NCI-H1092 (cell line): ENCODE measurements at regions not wholly inside any gene's neighbourhood (a gene's known extent, or its start where the extent isn't known, plus 50 kb on each side); places are given as distances from the start of the nearest gene placed in this dataset.
"Not testable (repeated sequence)": the region's sequence is repeated elsewhere in the genome, so short reads cannot be mapped to it uniquely, and the experiment has no call there.

ENCODE experiments used
- DNase-seq: peaks from one replicate; lab custom pipeline; 2025; lab: John Stamatoyannopoulos, UW

DNA sequence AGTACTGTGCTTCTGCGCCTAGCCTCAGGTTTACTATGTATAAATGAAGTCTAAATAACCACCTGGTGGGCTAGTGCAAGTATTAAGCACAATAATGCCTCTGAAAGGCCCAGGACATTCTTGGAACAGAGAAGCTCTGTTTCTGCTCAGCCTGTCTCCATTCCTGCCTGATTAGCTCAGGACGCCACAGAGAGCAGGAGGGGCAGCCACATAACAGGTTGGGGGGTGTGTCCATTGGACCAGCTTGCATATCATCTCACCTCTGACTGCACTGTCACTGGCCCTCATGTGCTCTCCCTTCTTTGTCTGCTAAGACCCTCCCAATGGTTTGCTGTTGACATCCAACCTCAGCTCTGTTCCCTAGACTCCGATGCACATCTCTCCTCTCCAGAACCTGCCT is 52.8 kb upstream of the IKZF1 start:
- no peak for DNase-seq

DNA sequence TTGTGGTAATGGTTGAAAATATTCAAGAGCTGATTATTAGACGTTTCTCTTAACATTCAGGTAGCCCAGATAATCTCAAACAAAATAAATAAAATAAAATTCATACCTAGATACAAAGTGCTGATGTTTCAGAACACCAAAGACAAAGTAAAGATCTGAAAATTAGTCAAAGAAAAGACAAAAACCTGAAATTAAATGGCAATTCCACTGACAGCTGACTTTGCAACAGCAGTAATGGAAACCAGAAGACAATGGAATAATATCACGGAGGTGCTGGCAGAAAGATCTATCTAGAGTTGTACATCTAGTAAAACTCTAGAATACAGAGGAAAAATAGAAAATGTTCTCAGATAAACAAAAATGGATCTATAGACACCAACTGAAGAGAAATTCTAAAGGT is 58.0 kb upstream of the IKZF1 start:
- DNase-seq, result no peak

DNA sequence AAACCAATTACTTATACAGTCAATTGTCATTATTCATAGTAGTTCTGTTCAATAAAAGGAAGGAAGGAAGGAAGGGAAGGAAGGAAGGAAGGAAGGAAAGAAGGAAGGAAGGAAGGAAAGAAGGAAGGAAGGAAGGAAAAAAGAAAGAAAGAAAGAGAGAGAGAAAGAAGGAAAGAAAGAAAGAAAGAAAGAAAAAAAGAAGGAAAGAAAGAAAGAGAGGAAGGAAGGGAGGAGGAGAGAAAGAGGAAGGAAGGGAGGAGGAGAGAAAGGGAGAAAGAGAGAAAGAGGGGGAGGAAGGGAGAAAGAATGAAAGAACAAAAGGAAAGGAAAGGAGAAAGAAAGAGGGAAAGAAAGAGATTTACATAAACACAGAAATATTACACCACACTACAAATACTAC is 62.4 kb upstream of the IKZF1 start:
- not testable (repeated sequence) for DNase-seq

DNA sequence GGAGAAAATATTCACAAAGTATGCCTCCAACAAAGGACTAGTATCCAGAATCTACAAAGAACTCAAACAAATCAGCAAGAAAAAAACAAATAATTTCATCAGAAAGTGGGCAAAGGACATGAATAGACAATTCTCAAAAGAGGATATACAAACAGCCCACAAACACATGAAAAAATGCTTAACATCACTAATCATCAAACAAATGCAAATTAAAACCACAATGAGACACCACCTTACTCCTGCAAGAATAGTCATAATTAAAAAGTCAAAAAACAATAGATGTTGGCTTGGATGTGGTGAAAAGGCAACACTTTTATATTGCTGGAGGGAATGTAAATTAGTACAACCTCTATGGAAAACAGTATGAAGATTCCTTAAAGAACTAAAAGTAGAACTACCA is 63.8 kb upstream of the IKZF1 start:
- DNase-seq, result not testable (repeated sequence)

DNA sequence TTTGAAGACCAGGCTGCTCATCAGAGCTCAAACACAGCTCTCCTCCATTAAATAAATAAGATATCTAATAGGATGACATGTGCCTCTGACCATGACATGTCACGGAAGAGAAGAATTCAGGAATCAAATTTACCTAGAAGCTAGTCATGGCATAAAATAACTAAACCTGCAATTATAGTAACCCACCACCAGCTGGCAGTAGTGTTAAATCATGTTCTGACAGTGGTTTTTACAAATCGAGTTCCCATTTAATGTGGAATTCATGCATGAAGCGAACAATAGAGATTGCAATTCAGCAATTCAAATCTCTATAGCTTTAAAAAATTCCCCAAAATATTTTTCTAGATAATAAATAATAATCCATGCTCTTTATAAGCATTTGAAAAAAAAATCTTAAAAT is 74.6 kb upstream of the IKZF1 start:
- DNase-seq, result no peak

DNA sequence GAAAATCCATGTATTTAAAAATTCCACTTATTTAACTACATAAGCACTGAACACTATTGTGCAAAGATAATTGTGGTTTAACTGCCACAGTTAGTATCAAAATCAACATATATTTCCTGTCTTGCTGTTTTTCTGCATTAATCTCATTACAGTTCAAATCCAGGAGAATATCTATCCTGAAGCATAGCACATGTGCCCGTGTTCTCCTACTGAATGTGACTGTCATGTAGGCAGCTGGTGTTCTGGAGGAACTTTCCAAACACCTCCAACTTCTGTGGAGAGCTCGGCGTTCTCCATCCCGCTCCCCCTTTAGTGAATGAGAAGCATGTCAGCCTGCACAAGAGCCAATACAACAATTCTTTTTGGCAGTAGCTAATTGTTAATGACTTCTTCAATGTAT is 76.4 kb upstream of the IKZF1 start:
- no peak for DNase-seq

DNA sequence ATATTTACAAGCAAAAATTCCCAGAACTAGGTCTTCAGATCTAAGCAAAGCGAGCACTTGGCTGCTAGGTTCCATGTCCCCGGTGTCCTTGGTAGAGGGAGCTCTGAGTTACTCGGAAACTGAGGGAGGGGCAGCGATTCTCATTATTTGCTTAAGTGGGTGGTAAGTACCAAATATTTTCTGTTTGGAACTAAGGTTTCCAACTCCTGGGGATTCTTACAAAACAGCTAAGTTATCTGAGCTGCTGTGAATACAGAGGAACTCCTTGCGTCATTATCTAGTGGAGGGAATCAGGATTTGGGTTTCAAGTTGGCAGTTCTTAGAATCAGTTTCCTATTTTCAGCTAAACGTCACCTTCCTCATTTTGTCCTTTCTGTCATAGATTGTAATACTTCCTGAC is 76.8 kb upstream of the IKZF1 start:
- no peak for DNase-seq

DNA sequence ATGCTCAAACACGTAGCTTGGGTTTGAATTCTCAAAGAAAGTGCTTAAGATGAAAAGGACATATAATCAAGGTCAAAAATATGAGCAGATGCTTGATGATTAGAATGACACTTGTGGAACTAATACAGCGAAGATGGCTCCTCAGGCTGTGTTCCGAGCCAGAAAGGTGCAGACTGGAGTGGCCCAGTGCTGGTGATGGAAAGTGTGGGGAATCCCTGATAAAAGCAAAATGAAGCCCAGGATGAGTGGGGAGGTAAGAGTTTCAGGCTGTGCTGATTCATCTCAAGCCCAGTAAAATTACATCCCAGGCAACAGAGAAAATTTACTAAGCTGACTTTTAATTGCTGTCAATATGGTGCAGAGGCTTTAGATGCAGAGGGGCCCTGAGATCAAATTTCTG is 77.8 kb upstream of the IKZF1 start:
- no peak for DNase-seq

DNA sequence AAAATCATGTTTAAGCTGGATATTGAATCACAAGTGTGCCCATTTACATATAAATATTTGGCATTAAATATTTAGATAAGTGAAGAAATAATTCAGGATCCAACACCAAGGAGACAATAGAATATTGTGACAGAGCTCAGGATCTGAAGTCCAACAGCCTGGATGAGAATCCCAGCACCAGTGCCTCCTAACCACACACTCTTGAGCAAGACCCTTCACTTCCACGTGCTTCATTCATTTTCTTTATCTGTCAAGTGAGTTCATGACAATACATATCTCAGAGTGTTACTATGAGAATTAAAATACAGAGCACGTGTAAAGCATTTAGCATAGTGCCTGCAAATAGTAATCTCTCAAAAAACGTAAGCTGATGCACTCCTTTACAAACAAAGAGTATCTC is 78.4 kb upstream of the IKZF1 start:
- no peak for DNase-seq

DNA sequence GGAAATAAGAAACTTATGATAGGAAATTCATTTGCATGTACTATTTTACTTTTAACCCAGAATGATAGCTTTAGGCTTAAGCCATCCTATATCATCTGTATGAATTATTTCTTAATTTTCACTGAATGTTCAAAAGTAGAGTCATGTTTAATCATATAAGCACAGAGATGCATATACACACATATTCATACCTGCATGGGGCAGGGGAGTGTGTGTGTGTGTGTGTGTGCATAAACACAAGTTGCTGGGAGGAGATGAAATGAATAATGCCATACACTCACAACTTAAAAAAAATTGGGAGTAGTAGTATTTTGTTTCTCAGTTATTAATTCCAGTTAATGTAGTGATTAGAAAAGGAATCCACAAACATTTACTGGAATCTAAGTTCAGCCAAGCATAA is 83.1 kb upstream of the IKZF1 start:
- DNase-seq, result no peak

DNA sequence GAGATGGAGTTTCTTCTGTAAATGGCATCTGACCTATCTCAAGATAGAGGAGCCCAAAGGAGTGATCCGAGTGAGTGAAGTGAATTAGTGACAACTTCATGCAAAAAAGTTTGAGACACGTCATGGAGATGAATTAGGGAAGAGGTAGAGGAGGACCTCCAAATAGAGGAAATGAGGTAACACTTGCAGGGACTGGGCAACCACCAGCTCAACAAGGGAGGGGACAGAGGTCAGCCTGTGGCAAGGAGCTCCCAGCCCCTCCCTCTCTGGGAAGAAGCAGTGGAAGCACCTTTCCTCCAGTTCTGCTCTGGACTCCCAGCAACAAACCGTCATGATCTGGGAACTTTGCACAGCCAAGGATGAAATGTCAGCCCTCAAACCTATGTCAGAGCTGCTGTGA is 83.5 kb upstream of the IKZF1 start:
- DNase-seq, result no peak

DNA sequence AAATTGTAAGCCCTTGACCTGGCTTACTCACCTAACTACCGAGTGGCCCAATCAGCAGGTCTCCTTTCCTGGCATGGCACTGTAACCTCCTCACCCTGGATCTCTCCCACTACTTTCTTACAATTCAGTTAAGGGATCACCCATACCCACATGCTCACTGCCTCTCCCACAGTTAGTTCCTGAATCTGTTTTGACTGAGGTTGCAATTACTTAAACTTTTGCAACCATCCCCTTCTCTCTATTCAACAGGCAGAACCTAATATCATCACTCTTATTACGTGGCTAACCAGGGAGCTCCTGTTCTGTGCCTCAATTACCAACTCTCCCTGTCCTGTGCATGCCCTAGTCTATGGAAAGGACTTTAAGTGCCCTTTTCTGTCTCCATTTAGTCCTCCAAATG is 84.2 kb upstream of the IKZF1 start:
- DNase-seq, result no peak

DNA sequence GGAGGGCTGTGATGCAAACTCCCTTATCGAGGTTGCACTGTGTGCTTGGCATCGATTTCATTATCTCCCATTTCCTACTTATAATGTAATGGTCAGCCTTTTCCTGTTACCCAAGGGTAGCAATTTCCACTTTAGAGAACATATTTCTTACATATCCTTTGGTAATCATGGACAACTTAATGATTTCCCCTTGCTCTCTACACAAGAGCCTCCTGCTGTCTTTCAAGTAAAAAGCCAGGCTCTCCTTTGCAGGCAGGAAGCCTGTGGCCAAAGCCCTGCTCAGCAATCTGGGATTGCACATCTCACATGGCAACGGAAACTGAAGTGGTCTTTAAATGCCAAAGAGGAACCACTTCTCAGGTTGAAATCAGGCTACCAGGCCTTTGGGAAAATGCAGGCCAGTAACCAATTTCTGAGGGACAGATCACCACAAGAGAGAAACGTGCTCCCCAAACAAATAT is 86.7 kb upstream of the IKZF1 start:
- no peak for DNase-seq

DNA sequence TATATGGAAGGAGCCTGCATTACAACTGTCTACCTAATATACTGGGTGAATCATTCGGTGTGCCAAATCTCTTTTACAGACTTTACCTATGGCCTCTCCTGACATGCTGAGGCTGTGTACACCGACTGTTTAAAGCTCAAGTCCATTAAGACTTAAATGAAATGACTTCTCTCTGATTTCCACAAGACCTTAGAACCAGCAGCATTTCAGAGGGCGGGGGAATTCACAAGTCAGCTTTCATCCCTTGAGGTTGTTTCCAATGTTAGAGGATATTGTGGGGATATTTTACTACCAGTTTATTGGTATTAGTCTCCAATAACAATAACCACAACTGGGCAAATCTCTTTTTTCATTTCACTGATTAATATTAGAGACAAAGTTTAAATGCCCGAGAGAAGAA is 87.1 kb upstream of the IKZF1 start:
- no peak for DNase-seq

DNA sequence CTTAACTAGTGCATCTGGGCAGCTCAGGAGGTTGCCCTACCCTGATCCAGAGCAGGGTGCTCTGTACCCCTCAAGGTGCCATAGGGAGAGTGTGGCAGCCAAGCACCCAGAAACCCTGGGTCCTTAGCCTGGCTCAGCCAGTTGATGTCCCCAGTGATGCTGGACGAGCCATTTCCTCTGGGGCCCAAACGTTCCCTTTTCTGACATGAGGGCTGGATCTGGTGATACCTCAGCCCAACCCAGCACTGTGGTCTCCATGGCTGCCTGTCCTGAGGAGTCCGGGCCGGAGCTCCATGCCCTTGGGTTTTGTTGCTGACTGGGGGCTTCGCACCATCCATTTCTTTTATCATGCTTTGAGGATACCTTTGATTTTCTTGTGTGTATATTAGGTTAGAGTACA is 87.9 kb upstream of the IKZF1 start:
- no peak for DNase-seq

DNA sequence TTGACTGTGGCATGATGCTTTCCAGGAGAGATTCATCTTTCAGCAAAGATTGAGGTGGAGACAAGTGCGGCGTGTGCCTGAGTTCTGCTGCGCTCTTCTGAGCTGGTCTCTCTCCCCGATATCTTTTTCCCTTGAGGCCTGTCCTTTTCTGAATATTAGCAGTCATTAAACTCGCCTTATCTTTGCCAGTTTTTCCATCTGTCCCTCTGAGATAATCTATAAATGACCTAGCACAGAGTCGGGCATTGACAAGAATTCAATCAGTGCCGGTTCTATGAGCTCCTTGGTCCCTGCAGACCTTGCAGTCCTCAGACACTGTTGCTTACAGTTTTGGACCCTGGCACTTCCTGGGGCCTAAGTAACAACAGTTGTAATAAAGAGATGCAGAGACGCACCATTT is 89.7 kb upstream of the IKZF1 start:
- DNase-seq, result no peak

DNA sequence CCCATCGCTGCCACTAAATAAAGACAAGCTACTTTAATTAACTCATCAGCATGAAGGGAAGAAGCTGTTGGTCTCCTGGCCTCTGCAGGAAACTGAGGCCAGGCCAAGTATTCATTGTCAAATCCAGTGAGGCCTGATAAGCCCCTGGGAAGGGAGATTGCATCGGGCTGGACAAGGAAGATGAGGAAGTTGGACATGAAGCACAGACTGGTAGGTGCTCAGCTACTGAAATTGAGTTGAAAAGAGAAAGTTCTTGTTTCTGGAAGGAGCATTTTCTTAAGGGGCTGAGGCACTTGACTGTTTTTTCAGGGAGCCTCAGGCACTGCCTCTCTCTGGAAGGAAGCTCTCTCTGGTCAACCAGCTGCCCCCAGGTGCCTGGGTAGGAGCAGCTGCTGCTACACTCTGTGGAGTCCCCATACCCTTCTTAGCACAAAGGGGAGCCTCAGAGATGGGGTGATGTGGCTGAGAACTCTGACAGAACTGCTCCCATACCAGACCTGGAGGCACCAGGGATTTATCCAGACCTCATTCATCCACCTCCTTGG is 90.3 kb upstream of the IKZF1 start:
- no peak for DNase-seq

DNA sequence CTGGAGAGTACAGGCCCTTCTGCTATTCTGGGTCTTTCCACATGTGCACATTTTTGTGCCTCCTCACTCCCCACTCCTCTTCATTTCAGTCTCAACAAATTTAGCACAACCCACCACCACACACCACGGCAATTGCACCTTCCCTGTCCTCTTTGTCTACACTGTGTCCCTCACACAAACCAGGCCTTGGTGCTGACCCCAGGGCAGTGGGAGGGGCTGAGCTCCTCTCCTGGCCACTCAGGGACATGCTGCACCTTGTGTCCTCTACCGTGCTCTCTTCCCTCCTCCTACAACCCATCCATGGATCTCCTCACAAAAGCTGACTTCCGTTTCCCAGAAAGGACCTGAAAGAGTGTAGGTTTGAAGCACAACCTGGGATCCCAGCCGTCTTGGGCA is 90.9 kb upstream of the IKZF1 start:
- DNase-seq, result no peak

DNA sequence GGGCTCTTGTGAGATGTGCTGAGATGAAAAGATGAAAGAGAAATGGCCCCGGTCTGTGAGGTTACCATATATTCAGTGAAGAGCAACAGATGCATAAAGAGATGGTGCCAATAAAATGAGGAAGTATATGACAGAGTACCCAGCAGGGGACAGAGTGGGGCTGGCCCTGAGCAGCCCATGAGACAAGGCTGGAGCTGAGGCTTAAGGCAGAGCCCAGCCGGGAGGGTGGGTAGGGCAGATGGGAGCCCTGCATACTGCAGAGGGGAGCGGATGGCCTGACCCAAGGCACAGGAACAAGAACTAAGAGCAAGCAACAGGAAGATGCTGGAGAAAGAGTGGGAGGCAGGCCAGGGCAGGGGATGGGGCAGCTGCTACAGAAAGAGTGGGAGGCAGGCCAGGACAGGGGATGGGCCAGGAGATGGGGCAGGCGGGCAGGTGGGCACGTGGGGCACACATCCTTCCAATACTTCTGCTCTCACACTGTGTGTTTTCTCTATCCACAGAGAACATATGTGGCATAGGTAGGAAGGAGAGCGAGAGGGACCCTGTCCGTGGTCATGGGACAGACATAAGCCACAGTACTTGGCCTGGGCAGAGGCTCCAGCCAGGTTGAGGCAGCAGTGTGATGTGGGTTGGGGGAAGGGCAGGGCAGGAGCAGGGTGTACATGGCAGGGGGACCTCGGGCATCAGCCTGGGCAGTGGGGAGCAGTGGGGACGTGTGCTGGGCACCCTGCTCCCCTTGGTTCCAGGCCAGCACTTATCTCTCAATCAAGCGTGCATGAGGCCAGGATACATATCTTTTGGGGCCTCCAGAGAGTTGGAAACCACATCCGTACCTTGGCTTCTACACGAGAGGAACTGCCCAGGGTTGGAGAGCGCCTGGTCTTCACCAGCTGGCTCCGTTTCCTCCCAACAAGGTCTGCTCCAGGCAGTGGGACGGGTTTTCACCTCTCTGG is 91.6 kb upstream of the IKZF1 start:
- no peak for DNase-seq

DNA sequence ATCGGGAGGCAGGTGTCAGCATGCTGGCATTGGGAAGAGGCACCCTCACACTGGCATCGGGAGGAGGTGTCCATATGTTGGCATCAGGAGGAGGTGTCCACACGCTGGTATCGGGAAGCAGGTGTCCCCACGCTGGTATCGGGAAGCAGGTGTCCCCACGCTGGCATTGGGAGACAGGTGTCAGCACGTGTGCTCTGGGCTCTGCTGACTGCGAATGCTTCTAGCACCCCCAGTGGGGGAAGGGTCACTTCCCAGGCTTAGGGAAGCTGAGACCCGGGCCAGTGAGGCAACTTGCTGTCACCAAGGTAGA is 92.5 kb upstream of the IKZF1 start:
- no peak for DNase-seq

DNA sequence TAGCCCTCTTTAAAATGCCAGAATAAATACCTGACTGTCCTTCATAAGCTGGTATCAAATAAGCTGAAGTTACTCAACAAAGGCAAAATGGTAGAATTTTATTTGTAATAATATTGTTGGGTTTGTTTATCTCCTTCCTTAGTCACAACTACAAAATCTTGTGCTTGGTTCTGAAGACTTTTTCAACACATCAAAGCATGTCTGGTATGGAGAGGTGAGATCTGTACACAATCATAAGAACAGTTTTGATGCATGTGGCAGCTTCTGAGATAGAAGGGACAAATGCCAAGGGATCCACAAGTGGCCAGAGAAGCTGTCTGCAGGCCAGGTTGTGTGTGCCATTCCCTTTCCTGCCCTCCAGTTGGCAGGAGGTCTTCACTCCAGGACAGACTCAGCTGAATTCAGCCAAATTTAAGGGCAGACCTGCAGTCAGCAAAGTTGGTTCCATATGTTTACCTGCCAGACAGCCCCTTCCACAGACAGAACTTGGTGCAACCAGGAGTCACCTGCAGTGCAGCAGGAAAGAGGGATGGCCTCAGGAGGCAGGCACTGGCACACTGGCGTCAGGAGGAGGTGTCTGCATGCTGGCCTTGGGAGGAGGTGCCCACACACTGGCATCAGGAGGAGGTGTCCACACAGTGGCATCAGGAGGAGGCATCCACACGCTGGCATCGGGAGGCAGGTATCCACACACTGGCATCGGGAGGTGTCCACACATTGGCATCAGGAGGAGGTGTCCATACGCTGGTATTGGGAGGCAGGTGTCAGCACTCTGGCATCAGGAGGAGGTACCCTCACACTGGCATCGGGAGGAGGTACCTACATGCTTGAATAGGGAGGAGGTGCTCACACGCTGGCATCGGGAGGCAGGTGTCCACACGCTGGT is 93.1 kb upstream of the IKZF1 start:
- DNase-seq, result no peak

DNA sequence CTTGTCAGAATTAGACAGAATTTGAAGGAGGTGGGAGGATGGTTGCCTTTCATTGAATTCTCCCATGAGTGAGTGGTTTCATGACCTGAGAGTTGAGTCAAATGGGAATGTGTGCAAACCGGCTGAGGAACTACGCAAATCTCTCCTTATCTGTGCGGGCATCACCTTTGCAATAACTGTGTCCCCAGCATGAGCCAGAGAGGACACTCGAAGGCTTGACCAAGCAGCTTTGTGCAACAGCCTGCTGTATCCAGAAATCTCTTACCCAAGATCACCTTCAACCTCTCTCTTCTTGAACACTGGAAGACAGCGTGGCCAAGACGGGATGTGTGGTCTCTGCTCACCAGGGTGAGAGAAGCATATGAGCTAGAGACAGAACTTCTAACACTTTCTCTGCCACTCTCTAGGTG is 93.8 kb upstream of the IKZF1 start:
- DNase-seq, result no peak
